HG03571 (cell line): ENCODE measurements at regions not wholly inside any gene's neighbourhood (a gene's known extent, or its start where the extent isn't known, plus 50 kb on each side); places are given as distances from the start of the nearest gene placed in this dataset.
"Not testable (repeated sequence)": the region's sequence is repeated elsewhere in the genome, so short reads cannot be mapped to it uniquely, and the experiment has no call there.

ENCODE experiments used
- ATAC-seq: cut with Tn5 transposase; IDR thresholded peaks from one replicate; pipeline ENCODE4 v1.9.1; 2021; ENCODE audit not compliant: unreplicated experiment

DNA sequence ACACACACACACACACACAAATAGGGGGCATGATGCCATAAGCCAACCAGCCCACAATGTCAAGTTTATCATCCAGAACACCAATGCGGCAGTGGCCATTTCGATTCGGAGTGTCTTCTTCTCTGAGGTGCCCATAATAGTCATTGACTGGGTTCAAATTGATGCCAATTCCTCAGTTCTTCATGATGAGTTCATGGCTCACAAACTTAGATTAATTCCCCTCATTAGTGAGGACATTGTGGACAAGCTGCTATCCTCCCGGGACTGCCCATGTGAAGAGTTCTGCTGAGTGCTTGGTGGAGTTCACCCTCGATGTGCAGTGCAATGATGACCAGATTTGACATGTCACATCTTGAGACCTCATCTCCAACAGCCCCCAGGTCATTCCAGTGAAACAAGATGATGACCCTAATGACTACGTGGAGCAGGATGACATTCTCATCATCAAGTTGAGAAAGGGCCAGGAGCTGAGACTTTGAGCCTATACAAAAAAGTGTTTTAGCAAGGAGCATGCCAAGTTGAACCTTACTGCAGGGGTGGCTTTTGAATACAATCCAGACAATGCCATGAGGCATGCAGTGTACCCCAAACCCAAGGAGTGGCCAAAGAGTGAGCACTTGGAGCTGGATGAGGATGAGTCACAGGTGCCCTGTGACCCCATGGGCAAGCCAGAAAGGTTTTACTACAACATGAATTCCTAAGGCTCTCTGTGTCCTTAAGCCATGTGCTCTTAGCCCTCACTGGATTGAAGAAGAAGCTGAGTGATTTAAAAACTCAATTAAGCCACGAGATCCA, 211.6 kb upstream of the SAMSN1 start:
- no peak for ATAC-seq

DNA sequence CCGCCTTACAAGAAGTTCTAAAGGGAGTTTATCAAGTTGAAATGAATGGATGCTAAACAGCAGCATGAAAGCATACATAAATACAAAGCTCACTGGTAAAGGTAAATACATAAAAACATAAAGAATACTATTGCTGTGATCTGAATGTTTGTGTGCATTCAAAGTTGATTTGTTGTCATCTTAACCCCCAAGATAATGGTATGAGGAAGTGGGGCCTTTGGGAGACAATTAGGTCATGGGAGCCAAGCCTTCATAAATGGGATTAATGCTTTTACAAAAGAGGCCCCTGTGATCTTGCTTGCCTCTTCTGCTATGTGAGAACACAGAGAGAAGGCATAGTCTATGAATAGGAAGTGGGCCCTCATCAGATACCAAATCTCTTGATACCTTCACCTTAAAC, 209.0 kb upstream of the SAMSN1 start:
- no peak for ATAC-seq

DNA sequence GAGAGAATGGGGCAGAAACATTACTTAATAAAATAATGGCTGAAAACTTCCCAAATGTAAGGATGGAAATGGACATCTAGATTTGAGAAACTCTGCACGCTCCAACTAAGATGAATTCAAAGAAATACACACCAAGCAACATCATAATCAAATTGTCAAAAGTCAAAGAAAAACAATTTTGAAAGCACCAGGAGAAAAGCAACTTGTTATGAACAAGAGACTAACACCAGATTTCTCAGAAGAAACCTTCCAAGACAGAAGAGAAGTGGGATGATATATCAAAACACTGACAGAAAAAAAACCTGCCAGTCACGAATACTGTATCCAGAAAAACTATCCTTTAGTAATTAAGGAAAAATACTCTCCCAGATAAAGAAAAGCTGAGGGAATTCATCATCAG, 208.6 kb upstream of the SAMSN1 start:
- no peak for ATAC-seq

DNA sequence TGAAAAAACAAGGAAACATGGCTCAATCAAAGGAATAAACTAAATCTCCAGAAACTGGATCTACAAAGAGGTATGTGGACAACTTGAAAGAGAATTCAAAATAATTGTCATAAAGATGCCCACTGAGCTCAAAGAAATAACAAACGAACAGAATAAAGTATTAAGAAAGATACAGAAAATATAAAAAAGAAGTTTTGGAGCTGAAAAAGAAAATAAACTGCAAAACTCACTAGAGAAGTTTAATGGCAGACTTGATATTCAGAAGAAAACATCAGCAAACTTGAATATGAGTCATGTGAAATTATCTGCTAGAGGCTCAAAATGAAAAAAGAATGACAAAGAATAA, 208.1 kb upstream of the SAMSN1 start:
- ATAC-seq = no peak

DNA sequence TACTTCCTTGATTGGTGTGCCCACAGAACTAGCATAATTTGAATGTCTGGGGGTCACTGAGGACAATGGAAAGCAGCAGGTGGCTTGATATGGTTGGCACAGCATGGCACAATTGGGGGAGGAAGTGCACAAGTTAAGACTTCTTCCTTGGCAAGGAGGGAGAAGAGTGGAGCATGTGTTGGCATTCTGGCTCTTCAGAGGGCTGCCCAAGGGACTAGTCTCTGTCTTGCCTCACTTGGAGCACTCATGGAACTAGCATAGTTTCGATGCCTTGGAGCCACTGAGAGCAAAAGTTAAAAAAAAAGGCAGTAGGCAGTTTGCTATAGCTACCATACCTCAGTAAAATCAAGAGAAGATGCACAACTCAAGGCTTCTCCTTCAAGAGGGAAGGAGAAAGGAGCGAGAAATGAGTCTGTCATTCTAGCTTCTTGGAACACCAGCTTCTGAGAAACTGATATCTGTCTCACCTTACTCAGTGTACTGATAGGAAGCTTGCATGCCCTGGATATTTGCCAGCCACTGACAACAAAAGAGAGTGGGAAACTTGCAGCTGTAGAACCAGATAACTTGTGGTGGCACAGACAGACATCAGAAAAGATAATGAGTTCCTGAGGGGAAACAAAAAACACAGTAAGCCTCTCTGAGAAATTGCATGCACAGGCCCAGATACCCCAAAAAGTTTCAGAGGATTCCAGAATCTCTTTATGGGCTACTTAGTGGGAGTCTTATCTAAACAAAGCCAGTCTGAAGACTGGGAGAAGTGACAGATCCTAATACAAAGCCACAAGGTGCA, 207.5 kb upstream of the SAMSN1 start:
- no peak for ATAC-seq

DNA sequence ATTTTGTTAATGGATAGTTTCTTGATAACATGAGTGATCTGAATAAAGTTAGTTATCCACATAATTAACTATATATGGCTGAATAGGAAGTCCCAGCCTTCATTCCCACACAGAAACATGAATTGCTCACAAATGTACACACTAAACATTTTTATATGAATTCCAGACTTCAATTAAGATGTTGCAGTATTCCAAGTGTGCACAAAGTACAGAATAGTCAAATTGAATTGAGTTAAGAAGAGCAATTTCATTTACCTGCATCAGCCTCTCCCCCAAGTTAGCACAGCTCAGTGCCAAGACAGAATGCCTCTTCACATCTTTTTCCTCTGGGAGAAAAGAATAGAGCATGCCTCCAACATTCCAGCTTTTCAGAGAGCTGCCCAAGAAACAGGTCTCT, 207.0 kb upstream of the SAMSN1 start:
- ATAC-seq = no peak

DNA sequence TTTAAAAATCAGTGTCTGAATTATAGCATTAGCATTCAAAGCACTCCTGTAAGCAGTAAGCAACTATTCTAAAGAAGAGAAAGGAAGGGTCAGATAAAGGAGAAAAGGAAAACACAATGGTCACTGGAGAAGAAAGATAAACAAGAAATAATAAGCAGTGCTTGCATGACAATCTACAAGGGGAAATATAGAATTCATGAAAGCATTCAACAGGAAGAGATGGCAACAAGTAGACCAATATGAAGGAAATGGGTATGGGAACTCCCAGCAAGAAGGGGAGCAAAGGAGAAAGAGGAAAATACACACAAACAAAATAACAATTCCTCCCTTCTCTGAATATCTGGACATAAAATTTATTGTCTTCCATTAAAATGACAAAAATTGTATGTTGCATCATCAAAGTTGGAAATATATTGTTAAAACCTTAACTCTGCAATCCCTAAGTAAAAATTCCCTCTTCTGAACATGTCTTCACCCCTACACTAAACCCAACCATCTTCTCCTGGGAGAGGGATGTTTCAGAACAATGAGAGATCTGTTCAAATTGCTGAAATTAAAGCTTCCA, 206.3 kb upstream of the SAMSN1 start:
- no peak for ATAC-seq

DNA sequence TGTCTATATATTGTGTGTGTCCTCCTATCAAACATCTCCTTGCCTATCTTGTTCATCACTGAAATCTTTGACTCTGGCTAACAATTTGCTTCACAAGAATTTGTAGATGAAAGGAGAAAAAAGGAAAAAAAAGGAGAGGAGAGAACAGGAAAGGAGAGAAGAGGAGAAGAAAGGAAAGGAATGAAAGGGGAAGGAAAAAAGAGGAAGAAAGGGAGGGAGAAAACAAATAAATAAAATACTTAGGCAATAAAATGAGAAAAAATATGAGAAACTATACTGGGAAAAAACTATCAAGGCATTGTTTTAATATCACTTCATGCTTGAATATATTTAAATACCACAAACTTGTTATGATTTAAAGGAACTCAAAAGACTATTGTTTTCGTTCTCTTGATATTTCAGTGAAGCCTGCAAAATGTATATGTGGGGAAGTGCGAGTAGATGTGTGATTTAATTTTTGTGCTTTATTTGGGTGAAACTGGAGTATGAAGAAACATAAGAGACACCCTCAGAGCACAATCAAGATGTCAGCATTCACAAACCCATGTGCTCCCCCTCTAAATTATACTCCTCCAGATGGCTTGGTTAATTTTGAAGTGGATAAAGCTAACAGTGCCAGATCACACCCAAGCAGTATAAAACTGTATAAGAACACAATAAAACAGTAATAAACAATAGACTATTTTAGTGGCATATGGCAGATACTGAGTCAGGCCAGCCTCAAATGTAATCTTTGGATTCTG, 205.7 kb upstream of the SAMSN1 start:
- no peak for ATAC-seq

DNA sequence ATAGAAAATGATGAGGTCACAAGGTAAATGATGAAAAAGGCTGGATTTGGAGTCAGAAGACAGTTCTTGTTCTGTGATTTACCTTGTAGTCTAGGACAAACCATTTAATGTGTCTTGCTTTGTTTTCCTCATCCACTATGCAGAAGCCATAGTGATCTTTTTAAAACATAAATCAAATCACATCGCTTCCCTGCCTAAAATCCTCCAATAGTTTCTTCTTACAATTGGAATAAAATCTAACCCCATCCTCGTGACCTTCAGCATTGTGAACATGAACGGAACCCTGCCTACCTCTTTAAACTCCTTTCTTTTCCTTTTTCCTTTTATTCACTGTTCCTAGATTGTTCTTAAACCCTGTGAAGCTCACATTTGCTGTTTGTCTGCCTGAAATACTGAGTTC, 204.9 kb upstream of the SAMSN1 start:
- ATAC-seq = no peak

DNA sequence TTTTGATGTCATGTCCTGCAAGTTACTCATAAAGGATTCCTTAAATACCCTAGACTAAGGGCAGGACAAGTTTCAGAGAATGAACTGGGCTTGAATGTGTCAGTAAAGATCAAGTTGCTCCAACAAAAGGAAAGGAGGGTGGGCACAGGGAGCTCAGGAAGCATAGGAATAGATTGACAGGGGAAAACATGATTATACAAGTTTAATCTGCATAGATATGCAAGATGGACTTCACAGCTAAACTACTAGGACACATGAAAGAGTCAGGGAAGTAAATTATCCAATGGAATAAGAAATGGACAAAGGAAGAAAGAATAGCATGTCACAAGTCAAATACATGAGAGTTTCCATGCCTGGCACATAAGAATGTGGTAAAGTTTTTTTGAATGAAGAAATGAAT, 203.9 kb upstream of the SAMSN1 start:
- no peak for ATAC-seq

DNA sequence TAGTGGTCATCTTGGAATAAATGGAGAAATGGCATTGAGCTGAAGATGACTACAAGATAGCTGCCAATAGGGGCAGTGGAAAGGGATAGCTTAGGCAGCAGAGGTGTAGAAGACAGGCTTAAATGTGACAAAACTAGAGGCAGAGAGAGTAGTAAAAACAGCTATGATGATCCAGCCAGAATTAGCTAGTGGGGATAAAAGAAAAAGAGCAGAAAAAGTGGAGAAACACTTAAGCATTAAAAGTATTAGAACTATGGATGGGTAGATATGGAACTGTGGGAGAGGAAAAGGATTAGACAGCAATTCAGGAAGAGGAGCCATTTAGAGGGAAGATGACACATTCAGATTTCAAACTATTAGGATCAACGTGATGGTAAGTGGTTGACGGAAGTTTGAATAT, 202.5 kb upstream of the SAMSN1 start:
- ATAC-seq = no peak

DNA sequence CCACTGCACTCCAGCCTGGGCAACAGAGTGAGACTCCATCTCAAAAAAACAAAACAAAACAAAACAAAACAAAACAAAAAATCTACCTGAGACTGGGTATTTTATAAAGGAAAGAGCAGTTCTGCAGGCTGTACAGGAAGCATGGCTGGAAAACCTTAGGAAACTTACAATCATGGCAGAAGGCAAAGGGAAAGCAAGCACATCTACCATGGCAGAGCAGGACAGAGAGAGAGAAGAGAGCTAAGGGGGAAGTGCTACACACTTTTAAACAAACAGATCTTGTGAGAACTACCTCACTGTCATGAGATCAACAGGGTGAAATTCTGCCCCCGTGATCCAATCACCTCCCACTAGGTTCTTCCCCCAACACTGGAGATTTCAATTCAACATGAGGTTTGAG, 198.3 kb upstream of the SAMSN1 start:
- ATAC-seq = no peak

DNA sequence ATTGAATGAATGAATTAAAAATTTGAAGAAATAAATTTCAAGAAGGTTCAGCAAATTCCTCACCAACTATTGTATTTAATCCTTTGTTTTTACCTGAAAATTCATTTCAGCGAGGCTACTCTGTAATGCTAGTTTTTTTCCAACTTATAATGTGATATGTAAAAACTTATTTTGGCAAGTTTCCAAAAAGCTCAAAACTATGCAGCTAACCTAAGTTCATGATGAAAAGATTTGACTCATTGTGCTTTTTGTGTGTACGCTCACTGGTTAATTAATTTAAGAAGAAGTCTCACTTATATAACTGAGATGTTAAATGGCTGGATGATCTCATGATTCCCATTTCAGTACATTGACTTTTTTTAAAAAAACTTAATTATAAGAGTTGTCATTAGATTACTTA, 196.0 kb upstream of the SAMSN1 start:
- ATAC-seq = no peak

DNA sequence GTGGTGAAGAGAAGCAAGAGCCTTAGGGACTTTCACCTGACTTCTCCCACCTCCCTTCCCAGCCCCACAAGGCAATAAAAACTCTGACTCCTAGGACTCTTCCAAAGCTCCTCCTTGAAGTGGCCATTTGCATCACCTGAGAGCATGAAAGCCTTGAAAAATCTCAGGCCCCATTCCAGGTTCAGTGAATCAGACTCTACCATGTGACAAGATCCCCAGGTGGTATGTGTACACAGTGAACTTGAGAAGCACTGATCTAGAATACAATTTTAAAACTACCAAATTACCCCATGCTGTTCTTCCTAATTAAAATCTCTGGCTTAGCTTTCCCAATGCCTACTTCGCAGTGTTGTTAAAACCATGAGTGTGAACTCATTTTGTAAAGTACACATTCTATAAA, 195.1 kb upstream of the SAMSN1 start:
- ATAC-seq = no peak

DNA sequence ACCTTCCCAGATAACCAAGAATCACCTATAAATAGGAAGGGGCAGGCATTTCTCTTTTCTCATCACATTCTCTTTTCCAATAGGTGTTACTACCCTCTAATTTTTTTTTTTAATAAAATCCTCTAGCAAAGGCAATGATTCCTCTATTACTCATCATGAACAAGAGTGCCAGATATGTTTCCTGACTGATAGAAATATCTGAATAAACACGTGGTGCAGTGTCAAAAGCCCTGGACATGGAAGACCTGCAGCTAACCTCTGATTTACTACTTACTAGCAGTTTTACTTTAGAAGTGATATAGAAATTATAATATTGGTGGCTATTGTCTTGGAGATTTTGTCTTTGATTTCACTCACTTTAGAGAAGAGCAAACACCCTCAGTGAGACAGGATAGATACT, 194.6 kb upstream of the SAMSN1 start:
- no peak for ATAC-seq

DNA sequence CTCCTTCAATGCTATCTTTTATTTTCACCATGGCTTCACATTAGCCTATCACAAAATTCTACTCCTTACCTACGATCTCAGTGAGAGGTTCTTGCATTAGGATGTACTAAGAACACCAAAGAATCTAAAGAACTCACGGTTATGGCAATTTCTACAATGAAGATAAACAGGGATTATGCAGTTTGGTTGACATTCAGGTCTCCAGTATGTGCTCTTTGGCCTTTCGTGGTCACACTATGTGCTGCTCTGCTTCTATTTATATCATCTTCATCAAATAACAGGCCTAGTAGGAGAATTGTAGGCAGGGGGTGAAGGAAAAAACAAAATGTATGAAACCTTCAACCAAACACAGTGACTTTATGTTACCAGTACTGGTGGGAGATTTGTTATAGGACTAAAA, 194.0 kb upstream of the SAMSN1 start:
- no peak for ATAC-seq

DNA sequence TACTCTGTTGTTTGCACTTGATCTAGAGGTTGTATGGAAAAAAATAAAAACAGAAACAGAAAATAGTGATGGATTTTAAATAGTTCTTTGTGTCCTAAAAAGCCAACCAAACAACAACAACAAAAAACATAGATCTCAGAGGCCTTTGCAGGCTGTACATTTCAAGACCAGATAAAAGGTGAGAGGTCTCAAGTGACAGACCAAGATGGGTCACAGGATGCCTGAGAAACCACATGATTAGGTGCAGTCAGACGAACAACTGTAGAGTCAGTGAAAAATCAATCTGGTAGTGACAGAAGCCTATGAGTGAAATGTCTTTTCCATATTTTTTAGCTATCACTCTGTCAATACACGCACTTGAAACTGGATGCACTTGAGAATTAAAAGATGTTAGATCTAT, 193.5 kb upstream of the SAMSN1 start:
- no peak for ATAC-seq

DNA sequence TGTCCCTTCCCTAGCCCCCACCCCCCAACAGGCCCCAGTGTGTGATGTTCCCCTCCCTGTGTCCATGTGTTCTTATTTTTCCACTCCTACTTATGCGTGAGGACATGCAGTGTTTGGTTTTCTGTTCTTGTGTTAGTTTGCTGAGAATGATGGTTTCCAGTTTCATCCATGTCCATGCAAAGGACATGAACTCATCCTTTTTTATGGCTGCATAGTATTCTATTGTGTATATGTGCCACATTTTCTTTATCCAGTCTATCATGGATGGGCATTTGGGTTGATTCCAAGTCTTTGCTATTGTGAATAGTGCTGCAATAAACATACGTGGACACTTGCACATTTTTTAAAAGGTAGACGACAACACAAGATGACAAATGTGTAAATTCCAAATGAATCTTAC, 192.5 kb upstream of the SAMSN1 start:
- ATAC-seq = not testable (repeated sequence)

DNA sequence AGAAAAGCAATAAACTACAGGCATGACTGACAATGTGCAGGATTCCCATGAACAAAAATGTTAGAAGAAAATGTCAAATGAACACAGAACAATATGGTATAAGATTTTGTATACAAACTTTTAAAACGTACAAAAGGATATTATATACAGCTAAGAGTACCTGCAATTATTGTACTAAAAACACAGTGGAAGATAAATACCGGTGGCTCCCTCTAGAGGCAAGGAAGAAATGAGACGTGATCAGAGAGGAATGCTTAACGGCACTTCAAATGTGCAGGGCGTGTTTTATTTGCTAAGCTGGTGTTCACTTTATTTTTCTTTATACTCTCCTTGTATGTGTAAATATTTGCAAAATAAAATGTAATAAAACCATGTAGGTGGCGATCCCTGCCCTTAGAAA, 191.8 kb upstream of the SAMSN1 start:
- peak; percentile 62 for ATAC-seq

DNA sequence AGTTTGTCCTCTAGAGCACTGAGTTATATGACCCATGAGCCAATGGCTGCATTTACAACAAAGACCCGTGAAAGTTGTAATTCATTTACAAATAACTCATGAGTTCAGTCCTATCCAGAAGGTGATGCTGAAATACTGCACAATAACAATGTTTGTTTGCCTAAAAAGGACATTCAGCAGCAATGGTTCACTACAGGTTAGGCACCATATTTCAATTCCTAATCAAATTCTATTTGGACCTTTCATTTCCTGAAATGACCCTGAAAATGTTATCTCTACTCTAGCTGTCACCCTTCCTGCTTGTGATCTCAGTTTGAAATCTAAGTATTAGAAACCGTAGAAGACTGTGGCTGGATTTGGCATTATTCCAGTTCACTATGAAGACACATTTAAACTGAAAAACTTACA, 191.2 kb upstream of the SAMSN1 start:
- no peak for ATAC-seq

DNA sequence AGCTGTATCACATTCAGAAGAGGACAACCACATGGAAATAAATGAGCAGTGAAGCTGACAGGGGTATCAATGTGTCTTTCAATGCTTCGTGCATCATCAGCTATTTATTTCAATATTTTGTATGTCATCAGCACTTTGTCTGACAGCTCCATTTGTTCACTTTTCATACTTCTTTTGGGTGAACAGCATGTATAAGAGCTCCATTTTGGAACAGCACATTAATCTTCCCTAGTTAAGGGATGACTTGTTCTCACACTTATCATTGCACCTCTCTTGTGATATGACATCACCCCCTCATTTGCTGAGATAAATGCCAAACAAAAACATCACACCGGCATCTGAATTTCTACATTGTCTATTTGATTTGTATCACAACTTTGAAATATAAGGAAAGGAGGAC, 190.6 kb upstream of the SAMSN1 start:
- ATAC-seq = no peak

DNA sequence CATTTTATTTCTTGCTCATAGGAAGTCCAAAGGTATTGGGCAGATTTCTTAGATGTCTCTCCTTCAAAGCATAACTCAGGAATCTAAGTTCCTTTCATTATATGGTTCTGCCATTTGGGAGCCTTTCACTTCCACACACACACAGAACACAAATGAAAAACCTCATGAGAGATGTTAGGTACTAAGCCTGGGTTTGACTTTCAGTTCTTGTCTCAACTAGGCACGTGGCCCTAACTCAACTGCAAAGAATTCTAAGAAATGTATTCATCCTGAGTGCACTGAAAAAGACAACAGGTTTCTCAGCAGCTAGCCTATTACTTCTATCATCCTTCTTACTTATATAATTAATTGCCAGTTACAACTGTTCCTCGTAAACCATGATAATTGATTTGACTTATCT, 190.0 kb upstream of the SAMSN1 start:
- ATAC-seq = no peak
